ENCODE measurements at regions not wholly inside any gene's neighbourhood (a gene's known extent, or its start where the extent isn't known, plus 50 kb on each side); places are given as distances from the start of the nearest gene placed in this dataset.

DNA sequence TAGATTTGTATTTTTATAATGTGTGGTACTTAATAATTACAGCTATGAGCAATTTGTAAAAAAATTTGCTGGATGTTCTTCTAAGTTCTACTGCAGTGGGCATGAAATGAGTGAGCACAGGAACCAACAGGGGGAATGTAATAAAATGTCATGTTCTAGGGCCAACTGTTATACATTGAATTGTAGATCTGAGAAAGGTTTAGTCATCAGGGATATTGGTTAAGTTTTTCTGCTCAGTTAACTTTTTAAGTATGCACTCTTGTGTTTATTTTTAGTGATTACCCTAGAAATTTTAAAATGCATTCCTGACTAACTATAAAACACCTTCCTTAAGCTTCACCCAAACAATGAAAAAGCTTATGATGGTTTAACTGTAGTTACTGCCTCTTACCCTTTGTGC, 101.8 kb downstream of the CAND1 start:
- DNase-seq (ENCODE audit: low spot score): no peak

DNA sequence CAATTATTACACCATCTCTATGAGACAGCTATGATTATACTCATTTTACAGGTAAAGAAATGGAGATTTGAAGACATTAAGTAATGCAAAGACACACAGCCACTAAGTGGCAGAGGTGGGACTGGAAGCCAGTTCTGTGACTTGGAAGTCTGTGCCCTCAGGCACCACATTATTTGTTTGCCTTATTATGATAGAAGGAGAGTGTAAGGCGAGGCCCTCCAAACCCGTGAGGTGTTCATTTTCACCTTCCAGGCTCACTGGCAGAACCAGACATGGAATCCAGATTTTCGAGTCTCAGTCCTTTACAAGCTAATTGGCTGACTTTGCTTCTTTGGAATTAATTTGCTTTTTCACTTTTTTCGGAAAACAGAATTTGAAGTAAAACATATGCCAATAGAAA, 107.9 kb downstream of the CAND1 start:
- no peak for DNase-seq (ENCODE audit: low spot score)

DNA sequence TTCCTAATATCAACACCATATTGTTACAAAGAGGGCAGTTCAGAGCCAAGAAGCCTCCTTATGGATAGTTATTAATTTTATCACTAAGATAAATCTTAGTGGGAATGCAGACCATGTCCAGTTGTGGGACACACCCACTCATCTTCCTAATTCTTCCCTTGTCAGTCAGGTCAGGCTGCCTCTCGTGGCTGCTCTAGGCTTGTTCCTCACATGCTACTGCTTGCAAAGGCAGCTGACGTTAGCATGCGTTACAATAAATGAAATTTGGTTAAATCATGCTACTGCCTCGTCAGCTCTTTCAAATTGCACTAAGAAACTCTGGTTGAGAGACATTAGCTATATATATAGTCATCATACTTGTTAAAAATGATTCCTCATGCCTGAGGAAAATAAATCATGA, 108.4 kb downstream of the CAND1 start:
- no peak for DNase-seq (ENCODE audit: low spot score)

DNA sequence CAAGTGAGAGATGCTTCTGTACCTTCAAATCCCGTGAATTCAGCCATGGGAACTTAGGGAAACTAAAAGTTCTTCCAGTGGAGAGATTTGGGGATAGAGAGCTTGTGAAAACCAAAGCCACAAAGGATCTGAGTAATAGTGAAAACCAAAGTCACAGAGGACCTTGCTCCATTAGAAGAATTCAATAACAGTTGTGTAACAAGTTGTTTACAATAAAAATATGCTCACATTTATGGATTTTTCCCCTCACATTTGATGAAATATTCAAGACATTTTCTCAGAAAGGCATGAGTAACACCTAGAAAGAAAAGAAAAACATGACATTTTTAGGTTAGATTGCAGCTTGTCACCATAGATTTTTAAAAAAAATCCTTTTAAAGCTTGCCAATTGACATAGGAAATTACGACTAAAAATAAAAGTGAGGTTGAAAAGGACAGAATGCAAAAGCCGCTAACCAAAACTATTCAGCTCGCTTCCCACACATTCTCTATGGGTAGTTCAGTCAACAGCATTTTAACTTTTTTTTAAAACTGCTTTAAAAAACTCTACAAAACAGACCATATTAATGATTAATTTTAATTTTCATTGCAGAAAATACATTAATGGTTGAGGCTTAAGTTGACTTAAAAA, 113.2 kb downstream of the CAND1 start:
- no peak for DNase-seq (ENCODE audit: low spot score)

DNA sequence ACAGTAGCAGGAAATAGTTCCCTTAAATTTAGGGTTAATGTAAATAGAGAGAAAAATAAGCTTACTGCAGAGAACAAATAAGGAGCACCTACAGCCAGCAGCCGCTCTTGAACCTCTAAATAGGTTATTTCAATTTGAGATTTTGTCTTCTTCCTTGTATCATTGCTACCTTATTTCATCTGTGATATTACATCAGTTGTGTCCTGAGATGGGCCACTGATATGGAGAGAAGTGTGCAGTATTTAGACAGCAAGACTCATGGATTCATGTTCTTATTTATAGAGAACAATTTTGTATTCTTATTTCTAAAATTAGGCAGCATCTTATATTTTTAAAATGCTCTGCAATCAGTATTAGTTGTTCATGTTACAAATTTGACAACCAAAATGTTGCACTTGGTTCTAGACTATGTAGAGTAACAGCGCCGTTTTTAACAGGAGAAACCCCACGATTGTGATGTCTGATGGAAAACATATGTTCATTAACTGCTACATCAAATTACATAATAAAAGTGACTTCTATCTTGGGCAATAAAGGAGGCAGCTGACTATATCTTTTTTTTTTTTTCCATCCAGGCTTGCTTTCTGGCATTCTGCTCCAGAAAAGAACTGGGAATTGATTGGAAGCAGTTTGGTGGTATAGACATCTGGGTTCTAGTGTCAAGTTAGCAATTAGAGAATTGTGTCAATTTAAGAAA, 117.9 kb downstream of the CAND1 start:
- DNase-seq (ENCODE audit: low spot score): no peak

DNA sequence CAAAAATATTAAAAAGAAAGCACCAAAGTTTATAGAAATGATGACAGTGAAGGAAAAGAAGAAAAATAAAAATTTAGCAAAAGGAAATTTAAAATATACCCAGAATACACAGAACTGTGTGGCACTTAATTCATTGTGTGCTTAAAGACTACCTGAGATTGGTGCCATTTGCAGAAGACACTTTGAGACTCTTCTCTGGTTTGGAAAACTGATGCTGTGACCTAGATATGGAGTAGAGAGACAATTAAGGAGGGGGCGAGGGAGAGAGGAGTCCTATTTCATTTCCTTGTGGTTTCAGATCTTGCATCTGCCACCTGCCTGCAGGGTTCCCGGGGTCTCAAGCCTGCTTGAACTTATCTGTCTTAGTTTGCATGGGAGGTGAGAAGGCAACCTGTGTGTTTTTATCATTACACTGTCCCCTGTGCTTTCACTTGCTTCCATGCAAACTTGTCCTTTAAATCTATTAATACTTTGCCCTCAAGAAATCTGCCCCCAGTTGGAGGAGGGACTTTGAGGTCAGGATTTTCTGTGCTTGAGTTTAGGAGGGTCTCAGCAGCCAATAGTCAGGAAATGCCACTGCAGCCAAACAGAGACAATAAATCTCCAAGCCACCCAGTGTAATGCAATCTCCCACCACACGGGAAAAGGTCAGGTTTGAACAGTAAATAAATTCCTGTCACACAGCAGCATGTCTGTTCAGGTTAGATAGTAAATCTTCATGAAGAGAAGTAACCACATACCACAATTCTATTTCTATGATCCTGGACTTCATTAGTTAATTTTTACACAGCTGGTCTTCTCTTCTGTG, 119.4 kb downstream of the CAND1 start:
- DNase-seq (ENCODE audit: low spot score): no peak

DNA sequence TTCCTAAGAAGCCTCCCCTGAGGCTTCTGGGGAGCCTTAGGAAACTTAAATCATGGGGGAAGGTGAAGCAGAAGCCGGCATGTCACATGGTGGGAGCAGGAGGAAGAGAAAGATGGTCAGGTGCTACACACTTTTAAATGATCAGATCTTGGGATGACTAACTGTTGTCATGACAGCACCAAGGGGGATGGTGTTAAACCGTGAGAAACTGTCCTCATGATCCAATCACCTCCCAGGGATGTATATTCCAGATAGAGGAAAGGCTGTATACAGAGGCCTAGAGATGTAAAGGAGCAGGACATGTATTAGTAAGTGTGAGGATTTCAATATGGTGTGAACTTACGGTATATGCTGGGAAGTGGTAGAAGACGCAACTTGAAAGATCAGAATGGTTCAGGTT, 121.1 kb downstream of the CAND1 start:
- no peak for DNase-seq (ENCODE audit: low spot score)

DNA sequence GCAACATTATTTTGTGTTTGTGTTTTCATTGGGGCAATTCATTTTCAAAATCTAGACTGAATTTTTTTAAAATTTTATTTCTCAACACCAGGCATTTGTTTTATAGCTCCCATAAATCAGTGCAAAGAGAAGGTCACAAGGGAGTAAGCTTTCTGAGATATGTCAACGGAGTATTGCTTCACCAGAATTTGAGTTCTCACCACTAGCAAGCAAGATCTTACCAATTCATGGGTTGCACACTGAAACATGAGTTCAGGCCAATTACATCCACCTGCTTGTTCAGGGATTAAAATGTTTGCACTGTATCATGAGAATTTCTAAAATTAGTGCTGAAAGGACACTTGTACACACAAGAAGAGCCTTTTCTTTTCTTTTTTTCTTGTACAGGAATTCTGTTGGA, 121.9 kb downstream of the CAND1 start:
- DNase-seq (ENCODE audit: low spot score): no peak

DNA sequence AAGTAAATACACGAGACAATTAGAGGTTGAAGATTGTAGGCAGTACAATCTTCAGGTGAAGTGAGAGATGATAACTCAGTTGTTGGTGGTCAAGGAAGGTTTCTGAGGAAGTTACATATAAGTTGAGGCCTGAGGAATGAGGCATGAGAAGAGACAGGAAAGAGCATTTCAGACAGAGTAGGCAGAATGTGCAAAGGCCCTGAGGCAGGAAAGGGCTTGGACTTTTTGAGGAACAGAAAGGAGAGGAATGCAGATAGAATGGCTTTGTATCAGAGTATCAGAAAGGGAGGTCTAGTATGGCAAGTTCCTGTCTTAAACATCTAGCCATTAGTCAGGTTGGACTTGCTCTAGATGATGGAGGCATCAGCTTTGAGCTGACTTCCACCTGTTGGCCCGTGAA, 122.5 kb downstream of the CAND1 start:
- no peak for DNase-seq (ENCODE audit: low spot score)

DNA sequence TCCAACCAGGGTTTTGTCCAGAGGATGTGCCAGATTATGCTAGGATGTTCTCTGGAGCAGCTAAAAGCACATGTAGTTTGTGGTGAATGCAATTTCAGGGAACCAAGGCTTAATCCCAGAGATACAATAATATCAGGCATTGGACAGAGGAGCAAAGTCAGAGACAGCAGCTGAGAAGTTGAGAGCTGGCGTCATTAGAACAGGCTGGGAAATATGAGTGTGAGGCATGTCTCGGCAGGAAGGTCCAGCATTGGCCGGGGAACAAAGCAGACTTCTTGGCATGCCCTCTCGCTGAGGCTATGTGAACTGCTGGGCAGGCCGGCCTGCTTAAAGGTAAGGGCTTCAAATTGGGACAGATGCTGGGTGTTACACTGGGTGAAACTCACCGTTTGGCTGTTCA, 125.4 kb downstream of the CAND1 start:
- DNase-seq (ENCODE audit: low spot score): no peak

DNA sequence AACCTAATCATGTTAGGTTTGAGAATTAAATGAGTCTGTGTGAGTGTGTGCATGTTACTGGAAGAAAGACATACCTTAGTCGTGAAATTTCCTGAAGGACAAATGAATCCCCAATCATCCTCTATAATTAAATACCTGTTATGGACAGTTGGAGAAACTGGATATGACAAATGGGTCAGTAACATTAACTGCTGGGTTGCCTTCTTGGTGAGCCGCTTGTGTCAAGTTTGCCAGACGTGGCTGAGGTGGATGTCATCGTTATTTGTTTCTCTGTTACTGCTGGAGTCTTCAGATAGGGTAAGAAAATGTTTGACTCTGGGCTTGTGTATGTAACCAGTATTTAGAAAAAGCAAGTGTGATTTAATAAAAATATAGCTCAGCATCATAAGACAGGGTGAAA, 131.6 kb downstream of the CAND1 start:
- DNase-seq (ENCODE audit: low spot score): no peak

DNA sequence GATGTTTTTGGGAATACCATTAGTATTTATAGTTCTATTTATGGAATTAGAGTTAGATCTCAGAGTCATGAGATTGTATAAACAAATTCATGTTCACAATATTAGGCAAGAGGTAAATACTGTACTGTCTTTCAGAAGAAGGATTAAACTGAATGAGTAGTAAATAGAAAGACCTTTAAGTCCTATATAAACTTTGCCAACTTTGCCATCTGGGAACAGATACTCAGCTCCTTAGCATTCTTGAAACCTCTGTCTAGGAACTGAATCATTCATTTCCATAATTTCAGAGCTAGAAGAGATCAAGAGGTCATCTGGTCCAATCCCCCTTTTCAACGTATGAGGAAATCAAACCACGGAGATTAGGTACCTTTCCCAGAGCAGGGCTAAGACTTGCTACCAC, 141.1 kb downstream of the CAND1 start:
- no peak for DNase-seq (ENCODE audit: low spot score)

DNA sequence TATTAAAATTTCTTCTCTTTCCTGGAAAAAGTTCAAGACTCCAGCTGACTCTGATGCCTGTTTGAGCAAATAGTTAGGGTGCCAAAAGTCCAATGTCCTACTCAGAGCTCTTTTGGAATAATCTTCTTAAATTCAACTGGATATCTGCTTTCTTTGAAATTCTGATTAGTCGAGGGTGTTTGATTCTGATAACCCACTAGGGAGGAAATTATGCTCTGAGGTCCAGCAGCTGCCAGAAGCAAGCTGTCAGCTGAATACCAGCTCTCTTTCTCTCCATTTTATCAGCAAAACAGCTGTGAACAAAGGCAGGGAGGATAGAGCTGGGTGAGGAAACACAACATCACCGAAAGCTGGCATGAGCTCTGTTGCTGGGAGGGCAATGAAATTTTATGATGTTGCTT, 141.5 kb downstream of the CAND1 start:
- DNase-seq (ENCODE audit: low spot score): no peak

DNA sequence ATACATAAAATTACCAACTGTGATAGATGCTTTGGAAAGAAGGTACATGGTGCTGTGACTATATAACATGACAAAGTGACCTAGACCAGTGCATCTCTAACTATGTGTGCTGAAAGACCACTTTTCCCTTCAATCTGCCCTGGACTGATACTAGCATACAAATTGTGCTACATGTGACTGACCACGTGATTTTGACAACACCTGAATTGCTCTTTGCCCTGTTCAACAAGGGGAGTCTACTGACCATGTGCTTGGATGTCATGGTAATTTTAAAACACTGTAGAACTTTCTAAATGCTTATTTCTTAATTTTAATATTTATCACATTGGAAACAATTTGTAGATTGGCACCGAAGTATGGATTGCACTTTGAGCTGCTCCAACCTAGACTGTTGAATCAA, 142.4 kb downstream of the CAND1 start:
- DNase-seq (ENCODE audit: low spot score): no peak

DNA sequence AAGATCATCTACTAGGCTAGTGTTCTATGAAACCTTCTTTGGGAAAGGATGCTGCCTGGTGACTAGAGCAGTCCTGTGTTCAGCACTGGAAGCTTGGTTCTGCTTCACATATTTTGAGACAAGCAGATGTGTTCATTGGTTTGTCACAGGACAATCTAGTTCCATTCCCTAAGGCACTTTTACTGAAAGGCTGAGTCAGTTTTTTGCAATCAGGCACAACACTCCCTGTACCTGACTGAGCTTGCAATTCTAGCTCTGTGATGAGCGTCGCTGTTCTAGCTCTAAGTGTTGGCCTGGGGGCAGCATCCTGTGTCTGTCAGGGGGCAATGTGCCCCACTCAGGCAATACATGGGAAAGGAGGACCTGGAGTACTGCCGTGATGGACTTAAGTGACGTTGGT, 144.4 kb downstream of the CAND1 start:
- DNase-seq (ENCODE audit: low spot score): no peak

DNA sequence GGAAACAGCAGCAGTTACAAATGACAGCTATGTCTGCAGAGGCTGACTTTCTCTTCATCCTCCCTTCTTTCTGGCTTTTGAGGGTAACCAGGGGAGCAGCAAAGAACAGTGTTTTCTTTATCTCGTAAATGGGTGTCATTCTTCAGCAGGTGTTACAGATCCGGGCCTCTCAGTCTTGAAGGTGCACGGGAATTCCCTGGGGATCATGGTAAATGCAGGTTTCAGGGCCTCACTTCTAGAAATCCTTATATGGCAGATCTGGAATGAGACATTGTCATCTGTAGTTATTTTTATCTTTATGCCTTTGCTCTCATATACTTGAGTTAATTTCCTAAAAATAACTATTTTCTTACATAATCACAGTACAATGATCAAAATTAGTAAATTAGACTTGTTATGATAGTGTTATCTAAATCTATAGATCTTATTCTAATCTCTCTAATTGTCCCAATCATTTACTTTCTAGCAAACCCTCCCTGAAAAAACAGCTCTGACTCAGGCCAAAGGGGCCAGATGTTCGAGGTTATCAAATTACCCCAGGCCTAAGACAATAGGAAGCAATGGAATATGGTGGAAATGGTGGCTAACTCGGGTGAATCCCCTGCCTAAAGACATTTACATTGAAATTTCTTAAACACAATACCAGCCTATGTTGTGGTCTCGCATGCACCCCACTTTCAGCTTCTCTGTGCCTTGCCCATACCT, 145.0 kb downstream of the CAND1 start:
- no peak for DNase-seq (ENCODE audit: low spot score)

DNA sequence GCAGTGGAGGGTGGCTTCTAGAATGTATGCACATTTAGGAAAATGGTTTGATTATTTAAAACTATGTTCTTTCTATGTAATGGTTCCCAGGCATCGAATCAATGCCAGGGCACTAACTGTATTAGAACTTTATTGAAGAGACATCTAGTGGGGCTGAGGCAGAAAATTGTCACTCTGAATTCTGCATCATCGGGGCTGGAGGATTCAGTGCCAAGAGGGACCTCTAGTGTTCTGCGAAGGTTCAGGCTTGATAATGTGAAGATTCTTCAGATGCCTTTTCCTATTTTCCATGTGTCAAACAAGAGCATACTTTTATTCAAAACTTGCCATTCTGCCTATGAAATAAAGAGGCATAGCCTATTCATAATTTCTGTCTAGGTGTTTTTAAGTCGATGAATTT, 146.3 kb downstream of the CAND1 start:
- DNase-seq (ENCODE audit: low spot score): no peak

DNA sequence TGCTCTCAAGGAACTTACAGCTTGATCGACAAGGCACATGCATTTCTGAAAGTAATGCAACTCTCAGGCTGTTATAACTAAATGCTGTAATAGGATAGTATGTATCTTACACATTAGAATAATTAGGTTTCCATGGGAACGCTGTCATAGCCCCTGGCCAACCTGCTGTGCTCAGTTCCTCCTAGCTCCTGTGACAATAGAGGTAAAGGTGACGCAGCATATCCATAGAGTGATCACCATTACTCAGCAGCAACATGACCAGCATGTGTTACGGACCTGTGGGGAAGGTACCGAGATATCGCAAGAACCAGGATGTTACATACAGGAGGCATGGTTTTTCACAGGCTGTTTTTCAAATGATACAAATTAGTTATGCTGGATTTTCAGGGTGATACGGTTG, 150.7 kb downstream of the CAND1 start:
- no peak for DNase-seq (ENCODE audit: low spot score)

DNA sequence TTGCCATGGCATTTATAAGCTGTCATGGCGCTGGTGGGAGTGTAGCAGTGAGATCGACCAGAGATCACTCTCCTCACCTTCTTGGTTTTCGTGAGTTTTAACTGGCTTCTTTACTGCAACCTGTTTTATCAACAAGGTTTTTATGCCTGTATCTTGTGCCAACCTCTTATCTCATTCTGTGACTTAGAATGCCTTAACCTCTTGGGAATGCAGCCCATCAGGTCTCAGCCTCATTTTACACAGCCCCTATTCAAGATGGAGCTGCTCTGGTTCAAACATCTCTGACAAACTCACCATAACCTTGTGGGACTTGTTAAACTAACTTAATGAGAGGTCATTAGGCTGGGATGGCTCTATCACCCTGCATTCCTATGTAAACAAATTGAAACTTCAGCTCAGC, 151.3 kb downstream of the CAND1 start:
- DNase-seq (ENCODE audit: low spot score): no peak

DNA sequence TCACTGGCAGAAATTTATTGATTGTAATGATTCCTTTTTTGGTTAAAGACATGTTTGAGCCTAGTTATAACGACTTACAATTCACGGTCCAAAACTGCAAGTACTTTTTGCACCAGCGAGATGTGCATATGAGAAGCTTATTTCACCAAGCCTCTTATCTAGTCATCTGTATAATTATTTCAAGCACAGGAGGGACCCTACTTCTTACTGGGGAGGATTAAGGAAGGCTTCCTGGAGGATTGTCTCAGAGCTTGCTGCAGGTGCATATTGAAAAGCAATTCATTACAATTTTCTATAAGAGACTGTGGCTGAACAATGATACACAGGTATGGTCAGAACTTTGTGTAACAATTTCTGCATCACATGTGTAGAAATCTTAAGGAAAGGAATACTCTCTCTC, 152.9 kb downstream of the CAND1 start:
- no peak for DNase-seq (ENCODE audit: low spot score)

DNA sequence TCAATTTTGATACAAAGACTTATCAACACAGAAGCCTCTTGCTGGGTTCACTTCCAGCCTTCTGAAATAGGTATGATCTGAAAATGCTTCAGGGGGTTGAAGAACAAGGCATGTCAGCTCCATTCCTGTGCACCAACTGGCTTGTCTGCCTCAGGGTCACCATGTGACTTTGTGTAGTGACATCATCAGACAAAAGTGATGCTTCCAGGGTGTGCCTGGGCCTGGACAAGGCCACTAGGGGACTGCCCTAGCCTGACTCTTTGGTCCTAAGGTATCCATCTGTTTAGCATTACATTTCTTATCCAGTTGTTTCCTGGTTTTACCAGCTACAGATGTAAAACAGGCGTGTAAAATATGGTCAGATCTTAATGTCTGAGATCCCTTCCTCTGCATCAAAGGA, 155.6 kb downstream of the CAND1 start:
- no peak for DNase-seq (ENCODE audit: low spot score)

DNA sequence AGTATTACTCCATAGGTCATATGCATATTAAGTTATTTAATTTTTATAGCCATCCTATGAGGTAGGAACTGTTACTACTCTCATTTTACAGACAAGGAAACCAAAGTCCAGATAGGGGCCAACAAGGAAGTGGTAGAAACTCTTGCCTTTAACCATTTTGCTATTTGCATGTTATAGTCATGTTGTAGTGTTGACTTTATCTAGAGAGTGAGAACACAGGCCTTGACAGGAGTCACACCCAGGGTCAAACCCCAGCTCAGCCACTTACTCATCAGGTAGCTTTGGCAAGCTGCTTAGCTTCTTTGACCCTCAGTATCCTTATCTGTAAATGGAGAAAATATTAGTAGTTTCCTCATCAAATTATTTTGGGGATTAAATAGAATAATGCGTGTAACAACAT, 156.2 kb downstream of the CAND1 start:
- no peak for DNase-seq (ENCODE audit: low spot score)

DNA sequence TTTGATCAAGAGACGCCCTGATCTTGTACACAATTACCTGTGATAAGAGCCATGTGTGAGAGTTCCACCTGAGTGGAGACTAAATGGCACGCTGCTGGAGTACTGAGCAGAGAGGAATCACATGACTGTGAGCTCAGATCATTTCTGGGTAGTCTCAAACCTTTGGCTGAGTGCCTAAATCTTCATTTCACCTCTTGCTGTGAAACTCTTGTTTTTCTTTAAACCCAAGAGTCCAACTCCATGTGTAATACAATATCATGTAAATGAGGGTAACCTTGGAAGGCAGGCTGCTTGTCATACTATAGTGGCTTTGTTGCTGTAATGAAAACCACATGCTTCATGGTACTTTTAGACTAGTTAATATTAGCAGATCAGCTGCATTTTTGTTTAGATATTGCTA, 156.9 kb downstream of the CAND1 start:
- DNase-seq (ENCODE audit: low spot score): no peak

All from germinal center (tissue), 1 donor.